Effector CD8-positive, alpha-beta T cell (primary cell): ENCODE measurements at regions not wholly inside any gene's neighbourhood (a gene's known extent, or its start where the extent isn't known, plus 50 kb on each side); places are given as distances from the start of the nearest gene placed in this dataset.
A peak's percentile ranks its signal among the peaks of the same experiment; 100 is the strongest.

ENCODE experiments used
- DNase-seq: peaks from one replicate; lab custom pipeline; 2025; lab: John Stamatoyannopoulos, UW

GRCh38 chr6:142682985-142683384 lies 262.0 kb downstream of the HIVEP2 start:
- no peak for DNase-seq

GRCh38 chr6:142683714-142684141 lies 261.2 kb downstream of the HIVEP2 start:
- DNase-seq: no peak

GRCh38 chr6:142684371-142684770 lies 260.6 kb downstream of the HIVEP2 start:
- no peak for DNase-seq

GRCh38 chr6:142685852-142686506 lies 259.0 kb downstream of the HIVEP2 start:
- no peak for DNase-seq

GRCh38 chr6:142686507-142686887 lies 258.5 kb downstream of the HIVEP2 start:
- no peak for DNase-seq

GRCh38 chr6:142692942-142693341 lies 252.0 kb downstream of the HIVEP2 start:
- DNase-seq: peak; percentile 62

- DNase-seq: no peak
These were observed 251.5 kb downstream of the HIVEP2 start for GRCh38 chr6:142693441-142693840.

- DNase-seq: no peak
These were observed 250.9 kb downstream of the HIVEP2 start for GRCh38 chr6:142694054-142694453.

GRCh38 chr6:142695016-142695415 lies 250.0 kb downstream of the HIVEP2 start:
- DNase-seq: no peak

- DNase-seq: no peak
These were observed 248.6 kb downstream of the HIVEP2 start for GRCh38 chr6:142696123-142697000.

- DNase-seq: no peak
These were observed 248.0 kb downstream of the HIVEP2 start for GRCh38 chr6:142697001-142697335.

- no peak for DNase-seq
These were observed 247.1 kb downstream of the HIVEP2 start for GRCh38 chr6:142697922-142698321.

GRCh38 chr6:142698751-142699150 lies 246.2 kb downstream of the HIVEP2 start:
- DNase-seq: no peak

GRCh38 chr6:142699391-142699790 lies 245.6 kb downstream of the HIVEP2 start:
- no peak for DNase-seq

- no peak for DNase-seq
These were observed 244.9 kb downstream of the HIVEP2 start for GRCh38 chr6:142700032-142700431.

GRCh38 chr6:142700671-142701312 lies 244.2 kb downstream of the HIVEP2 start:
- no peak for DNase-seq
